MM.1S (cell line): ENCODE measurements at regions not wholly inside any gene's neighbourhood (a gene's known extent, or its start where the extent isn't known, plus 50 kb on each side); places are given as distances from the start of the nearest gene placed in this dataset.

Experiments
- DNase-seq: peaks from one replicate; pipeline ENCODE4 v3.0.0-alpha.2; 2015
- H2AFZ ChIP-seq: fragments of 300-600 bp; sonication (generic); 2 replicates; pipeline ENCODE4 v1.6.0; 2016; ENCODE audit warnings: antibody characterized with exemption, low read length
- H3F3A ChIP-seq: fragments of 300-600 bp; sonication (generic); 2 replicates; pipeline ENCODE4 v1.6.1; 2016; ENCODE audit warnings: mild to moderate bottlenecking, antibody characterized with exemption, low read length, moderate library complexity, mixed read lengths; ENCODE audit not compliant: insufficient read depth
- H3K27ac ChIP-seq: fragments of 300-600 bp; sonication (generic); 2 replicates; pipeline ENCODE4 v1.5.1; 2016; ENCODE audit warnings: mild to moderate bottlenecking, low read length
- H3K27me3 ChIP-seq: fragments of 300-600 bp; sonication (generic); replicated peaks from 2 replicates; pipeline ENCODE4 v1.6.0; 2016; ENCODE audit warnings: low read length; ENCODE audit not compliant: insufficient read depth
- H3K36me3 ChIP-seq: fragments of 300-600 bp; sonication (generic); replicated peaks from 2 replicates; pipeline ENCODE4 v1.6.1; 2016; ENCODE audit warnings: mild to moderate bottlenecking, low read length, mixed read lengths; ENCODE audit not compliant: insufficient read depth
- H3K4me1 ChIP-seq: fragments of 300-600 bp; sonication (generic); 2 replicates; pipeline ENCODE4 v1.6.1; 2016; ENCODE audit warnings: low read length, mixed read lengths
- H3K4me2 ChIP-seq: fragments of 300-600 bp; sonication (generic); 2 replicates; pipeline ENCODE4 v1.6.0; 2016; ENCODE audit warnings: low read depth, low read length
- H3K4me3 ChIP-seq: fragments of 300-600 bp; sonication (generic); 2 replicates; pipeline ENCODE4 v1.5.1; 2016; ENCODE audit warnings: low read length, mixed read lengths
- H3K79me2 ChIP-seq: fragments of 300-600 bp; sonication (generic); 2 replicates; pipeline ENCODE4 v1.6.1; 2016; ENCODE audit warnings: mixed run types, low read length, mixed read lengths
- H3K9ac ChIP-seq: fragments of 300-600 bp; sonication (generic); 2 replicates; pipeline ENCODE4 v1.6.1; 2016; ENCODE audit warnings: low read length, mixed read lengths
- H3K9me2 ChIP-seq: fragments of 300-600 bp; sonication (generic); replicated peaks from 2 replicates; pipeline ENCODE4 v1.6.1; 2016; ENCODE audit warnings: mild to moderate bottlenecking, low read length, mixed read lengths; ENCODE audit not compliant: insufficient read depth
- H3K9me3 ChIP-seq: fragments of 300-600 bp; sonication (generic); replicated peaks from 2 replicates; pipeline ENCODE4 v1.6.1; 2016; ENCODE audit warnings: mild to moderate bottlenecking, low read length, mixed read lengths; ENCODE audit not compliant: insufficient read depth
- H4K20me1 ChIP-seq: fragments of 300-600 bp; sonication (generic); 2 replicates; pipeline ENCODE4 v1.6.1; 2016; ENCODE audit warnings: mild to moderate bottlenecking, low read length, moderate library complexity, mixed read lengths; ENCODE audit not compliant: insufficient read depth
- EZH2 ChIP-seq: fragments of 300-600 bp; sonication (generic); optimal IDR thresholded peaks from 2 replicates; pipeline ENCODE3; 2017; ENCODE audit warnings: low read depth, mild to moderate bottlenecking, antibody characterized with exemption, low read length, mixed read lengths
- EZH2phosphoT487 ChIP-seq: fragments of 300-600 bp; sonication (generic); IDR thresholded peaks from 2 replicates; pipeline ENCODE4 v1.6.1; 2018; ENCODE audit warnings: antibody characterized with exemption, low read length
- TF ChIP-seq, protein P1 (sequence below): fragments of 300-600 bp; sonication (generic); IDR thresholded peaks from 2 replicates; pipeline ENCODE4 v1.5.1; 2016; ENCODE audit warnings: antibody characterized with exemption, low read length, mixed read lengths

DNA sequence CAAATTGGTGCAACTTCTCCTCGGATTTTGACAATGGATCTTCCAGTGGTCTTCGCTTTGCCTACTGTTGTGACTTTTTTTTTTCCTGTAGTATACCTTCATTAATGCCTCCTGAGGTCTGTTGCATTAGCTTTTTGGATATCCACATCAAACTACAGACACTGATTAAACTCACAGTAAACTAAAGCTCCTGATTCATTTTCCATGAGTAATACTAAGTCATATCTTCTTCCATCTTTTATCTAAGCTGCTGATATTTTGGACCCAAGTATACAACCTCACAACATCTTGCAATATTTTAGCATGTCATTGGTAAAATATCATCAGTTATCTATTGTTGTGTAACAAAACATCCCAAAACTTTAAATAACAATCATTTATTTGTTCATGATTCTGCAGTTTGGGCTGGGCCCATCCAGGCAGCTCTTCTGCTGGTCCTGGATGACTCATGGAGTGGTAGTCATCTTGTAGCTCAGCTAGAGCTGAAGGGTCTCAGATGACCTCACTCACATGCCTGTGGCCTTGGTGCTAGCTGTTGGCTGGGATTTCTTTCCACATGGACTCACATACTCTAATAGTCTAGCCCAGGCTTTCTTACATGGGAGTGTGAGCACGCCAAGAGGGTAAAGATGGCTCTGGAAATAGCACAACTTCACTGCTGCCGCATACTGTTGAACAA is 78.3 kb upstream of the SRSF6 start:
- H3K4me2 ChIP-seq: no peak overlapping the region
- TF ChIP-seq EZH2 (no peak), EZH2phosphoT487 (no peak)
- TF ChIP-seq, protein P1, sequence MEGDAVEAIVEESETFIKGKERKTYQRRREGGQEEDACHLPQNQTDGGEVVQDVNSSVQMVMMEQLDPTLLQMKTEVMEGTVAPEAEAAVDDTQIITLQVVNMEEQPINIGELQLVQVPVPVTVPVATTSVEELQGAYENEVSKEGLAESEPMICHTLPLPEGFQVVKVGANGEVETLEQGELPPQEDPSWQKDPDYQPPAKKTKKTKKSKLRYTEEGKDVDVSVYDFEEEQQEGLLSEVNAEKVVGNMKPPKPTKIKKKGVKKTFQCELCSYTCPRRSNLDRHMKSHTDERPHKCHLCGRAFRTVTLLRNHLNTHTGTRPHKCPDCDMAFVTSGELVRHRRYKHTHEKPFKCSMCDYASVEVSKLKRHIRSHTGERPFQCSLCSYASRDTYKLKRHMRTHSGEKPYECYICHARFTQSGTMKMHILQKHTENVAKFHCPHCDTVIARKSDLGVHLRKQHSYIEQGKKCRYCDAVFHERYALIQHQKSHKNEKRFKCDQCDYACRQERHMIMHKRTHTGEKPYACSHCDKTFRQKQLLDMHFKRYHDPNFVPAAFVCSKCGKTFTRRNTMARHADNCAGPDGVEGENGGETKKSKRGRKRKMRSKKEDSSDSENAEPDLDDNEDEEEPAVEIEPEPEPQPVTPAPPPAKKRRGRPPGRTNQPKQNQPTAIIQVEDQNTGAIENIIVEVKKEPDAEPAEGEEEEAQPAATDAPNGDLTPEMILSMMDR: no peak
- no peaks in the 10 kb centered on the region for H3K4me1 ChIP-seq
- DNase-seq: no peak
- no peaks in the 10 kb centered on the region for H4K20me1 ChIP-seq
- H3K79me2 ChIP-seq: no peaks in the 10 kb centered on the region
- H3F3A ChIP-seq: no peaks in the 10 kb centered on the region
- no peaks in the 10 kb centered on the region for H3K9me3 ChIP-seq
- H3K27me3 ChIP-seq: no peaks in the 10 kb centered on the region
- H3K27ac ChIP-seq: no peak overlapping the region
- no peaks in the 10 kb centered on the region for H3K36me3 ChIP-seq
- H2AFZ ChIP-seq: no peak overlapping the region
- H3K9ac ChIP-seq: no peak overlapping the region
- no peak overlapping the region for H3K4me3 ChIP-seq
- H3K9me2 ChIP-seq: no peaks in the 10 kb centered on the region

DNA sequence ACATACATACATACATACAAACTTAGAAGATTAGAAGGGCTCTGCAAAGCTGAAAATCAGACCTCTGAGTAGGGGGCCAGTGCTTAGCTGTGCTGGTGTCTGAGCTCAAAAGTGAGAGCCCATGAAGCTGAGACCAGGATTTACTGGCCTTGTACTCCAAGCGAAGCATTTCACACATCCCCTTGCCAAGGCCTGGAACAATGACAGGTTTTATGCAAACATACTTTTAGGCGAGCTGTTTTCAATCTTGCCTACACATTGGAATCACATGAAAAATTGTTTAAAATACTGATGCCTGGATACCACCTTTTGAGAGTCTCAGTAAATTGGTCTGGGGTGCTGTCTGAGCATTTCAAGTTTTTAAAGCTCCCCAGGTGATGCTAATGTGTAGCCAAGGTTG is 80.9 kb upstream of the SRSF6 start:
- Histone ChIP-seq H3K4me1 (no peaks in the 10 kb centered on the region), H3F3A (no peaks in the 10 kb centered on the region), H2AFZ (no peak overlapping the region), H3K79me2 (no peaks in the 10 kb centered on the region), H3K4me2 (no peak overlapping the region), H3K9me2 (no peaks in the 10 kb centered on the region), H3K4me3 (no peak overlapping the region), H4K20me1 (no peaks in the 10 kb centered on the region), H3K9ac (no peak overlapping the region), H3K36me3 (no peaks in the 10 kb centered on the region), H3K27me3 (no peaks in the 10 kb centered on the region), H3K27ac (no peak overlapping the region), H3K9me3 (no peaks in the 10 kb centered on the region)
- TF ChIP-seq, protein P1: no peak
- TF ChIP-seq EZH2phosphoT487: no peak
- TF ChIP-seq EZH2: no peak
- no peak for DNase-seq

GRCh38 chr20:43375591-43375990 is 82.1 kb upstream of the SRSF6 start:
- H3K9me3 ChIP-seq: no peaks in the 10 kb centered on the region
- H3F3A ChIP-seq: no peaks in the 10 kb centered on the region
- H3K4me2 ChIP-seq: no peak overlapping the region
- H3K27ac ChIP-seq: no peak overlapping the region
- no peaks in the 10 kb centered on the region for H3K27me3 ChIP-seq
- no peaks in the 10 kb centered on the region for H3K9me2 ChIP-seq
- H3K4me3 ChIP-seq: no peak overlapping the region
- H2AFZ ChIP-seq: no peak overlapping the region
- H3K79me2 ChIP-seq: no peaks in the 10 kb centered on the region
- no peaks in the 10 kb centered on the region for H3K4me1 ChIP-seq
- H4K20me1 ChIP-seq: no peaks in the 10 kb centered on the region
- no peaks in the 10 kb centered on the region for H3K36me3 ChIP-seq
- no peak overlapping the region for H3K9ac ChIP-seq
- no peak for DNase-seq
- TF ChIP-seq EZH2phosphoT487: no peak
- TF ChIP-seq, protein P1: no peak
- no peak for TF ChIP-seq EZH2
